Hepatocyte (in vitro differentiated cells): ENCODE measurements at regions not wholly inside any gene's neighbourhood (a gene's known extent, or its start where the extent isn't known, plus 50 kb on each side); places are given as distances from the start of the nearest gene placed in this dataset.

Experiments
- DNase-seq: peaks from one replicate; pipeline ENCODE4 v3.0.0-alpha.2; 2016; ENCODE audit warnings: low spot score
- H2AFZ ChIP-seq: fragments of 200-600 bp; sonication (generic); 2 replicates; pipeline ENCODE4 v1.6.0; 2016; ENCODE audit warnings: antibody characterized with exemption, mild to moderate bottlenecking
- H3K27ac ChIP-seq: fragments of 200-600 bp; sonication (generic); 2 replicates; pipeline ENCODE4 v1.5.1; 2016; ENCODE audit warnings: mild to moderate bottlenecking
- H3K27me3 ChIP-seq: fragments of 200-600 bp; sonication (generic); 2 replicates; pipeline ENCODE4 v1.6.1; 2016
- H3K36me3 ChIP-seq: fragments of 200-600 bp; sonication (generic); replicated peaks from 2 replicates; pipeline ENCODE4 v1.5.1; 2016; ENCODE audit warnings: low read depth; ENCODE audit not compliant: insufficient read depth
- H3K4me1 ChIP-seq: fragments of 200-600 bp; sonication (generic); 2 replicates; pipeline ENCODE4 v1.5.1; 2016; ENCODE audit warnings: mild to moderate bottlenecking, moderate library complexity; ENCODE audit not compliant: insufficient read depth
- H3K4me2 ChIP-seq: fragments of 200-600 bp; sonication (generic); 2 replicates; pipeline ENCODE4 v1.6.0; 2016
- H3K4me3 ChIP-seq: fragments of 200-600 bp; sonication (generic); 2 replicates; pipeline ENCODE4 v1.5.1; 2016; ENCODE audit warnings: mild to moderate bottlenecking
- H3K79me2 ChIP-seq: fragments of 200-600 bp; sonication (generic); 2 replicates; pipeline ENCODE4 v1.6.0; 2017; ENCODE audit warnings: mild to moderate bottlenecking
- H3K9me2 ChIP-seq: fragments of 200-600 bp; sonication (generic); replicated peaks from 2 replicates; pipeline ENCODE4 v1.6.0; 2017; ENCODE audit warnings: mild to moderate bottlenecking; ENCODE audit not compliant: insufficient read depth
- H3K9me3 ChIP-seq: fragments of 200-600 bp; sonication (generic); 2 replicates; pipeline ENCODE4 v1.5.1; 2016; ENCODE audit warnings: low read depth, mild to moderate bottlenecking
- H4K20me1 ChIP-seq: fragments of 200-600 bp; sonication (generic); 2 replicates; pipeline ENCODE4 v1.6.0; 2016; ENCODE audit warnings: mild to moderate bottlenecking; ENCODE audit not compliant: insufficient read depth, poor library complexity, severe bottlenecking
- CTCF ChIP-seq: fragments of 200-600 bp; sonication (generic); IDR thresholded peaks from 2 replicates; pipeline ENCODE4 v1.5.1; 2016; ENCODE audit warnings: antibody characterized with exemption, mild to moderate bottlenecking; ENCODE audit not compliant: poor library complexity
- EZH2 ChIP-seq: fragments of 200-600 bp; sonication (generic); IDR thresholded peaks from 2 replicates; pipeline ENCODE4 v1.6.1; 2016; ENCODE audit warnings: antibody characterized with exemption, mild to moderate bottlenecking, borderline replicate concordance
- EZH2phosphoT487 ChIP-seq: fragments of 200-600 bp; sonication (generic); IDR thresholded peaks from one replicate; pipeline ENCODE4 v1.6.1; 2018; ENCODE audit warnings: antibody characterized with exemption, mild to moderate bottlenecking, low read depth, moderate library complexity; ENCODE audit not compliant: unreplicated experiment, severe bottlenecking
- WGBS: methylation state at CpG from one replicate; pipeline ENCODE4 v1.1.6; 2016; ENCODE audit warnings: low lambda C conversion rate; ENCODE audit errors: missing lambda C conversion rate; 5-methylcytosine and 5-hydroxymethylcytosine counted together

- TF ChIP-seq EZH2: no peak
- no peak for TF ChIP-seq EZH2phosphoT487
- no peak for TF ChIP-seq CTCF
- no peaks in the 10 kb centered on the region for H3K4me1 ChIP-seq
- no peaks in the 10 kb centered on the region for H3K9me2 ChIP-seq
- no peak overlapping the region for H2AFZ ChIP-seq
- WGBS: 81% methylated on average over 3 of the region's 3 CpGs
- H4K20me1 ChIP-seq: no peaks in the 10 kb centered on the region
- H3K27me3 ChIP-seq: no peaks in the 10 kb centered on the region
- H3K79me2 ChIP-seq: no peaks in the 10 kb centered on the region
- no peak overlapping the region for H3K27ac ChIP-seq
- no peak for DNase-seq
- no peak overlapping the region for H3K4me3 ChIP-seq
- no peaks in the 10 kb centered on the region for H3K36me3 ChIP-seq
- H3K9me3 ChIP-seq: no peaks in the 10 kb centered on the region
- no peak overlapping the region for H3K4me2 ChIP-seq
Observed at GRCh38 chr18:65990944-65991708, 240.3 kb downstream of the CDH7 start.

- Histone ChIP-seq H4K20me1 (no peaks in the 10 kb centered on the region), H3K27ac (no peak overlapping the region), H3K27me3 (no peaks in the 10 kb centered on the region), H3K4me3 (no peak overlapping the region), H3K4me2 (no peak overlapping the region), H3K4me1 (no peaks in the 10 kb centered on the region), H3K9me2 (no peaks in the 10 kb centered on the region), H3K36me3 (no peaks in the 10 kb centered on the region), H3K9me3 (no peaks in the 10 kb centered on the region), H2AFZ (no peak overlapping the region), H3K79me2 (no peaks in the 10 kb centered on the region)
- 91% methylated on average over 2 of the region's 2 CpGs for WGBS
- TF ChIP-seq EZH2: no peak
- TF ChIP-seq EZH2phosphoT487: no peak
- DNase-seq: no peak
Observed at GRCh38 chr18:65990174-65990690, 239.4 kb downstream of the CDH7 start.

GRCh38 chr18:65988972-65989371 lies 238.2 kb downstream of the CDH7 start:
- TF ChIP-seq CTCF (no peak), EZH2phosphoT487 (no peak), EZH2 (no peak)
- Histone ChIP-seq H3K9me2 (no peaks in the 10 kb centered on the region), H3K27ac (no peak overlapping the region), H4K20me1 (no peaks in the 10 kb centered on the region), H2AFZ (no peak overlapping the region), H3K4me3 (no peak overlapping the region), H3K79me2 (no peaks in the 10 kb centered on the region), H3K9me3 (no peaks in the 10 kb centered on the region), H3K4me2 (no peak overlapping the region), H3K27me3 (no peaks in the 10 kb centered on the region), H3K36me3 (no peaks in the 10 kb centered on the region), H3K4me1 (no peaks in the 10 kb centered on the region)
- no peak for DNase-seq
- 73% methylated on average over 3 of the region's 3 CpGs for WGBS

- Histone ChIP-seq H2AFZ (no peak overlapping the region), H3K4me1 (no peaks in the 10 kb centered on the region), H3K9me2 (no peaks in the 10 kb centered on the region), H3K9me3 (no peaks in the 10 kb centered on the region), H3K27me3 (no peaks in the 10 kb centered on the region), H3K4me3 (no peak overlapping the region), H3K79me2 (no peaks in the 10 kb centered on the region), H3K27ac (no peak overlapping the region), H3K4me2 (no peak overlapping the region), H4K20me1 (no peaks in the 10 kb centered on the region), H3K36me3 (no peaks in the 10 kb centered on the region)
- WGBS: 76% methylated on average over 1 of the region's 1 CpG
- DNase-seq: no peak
- TF ChIP-seq EZH2 (no peak), CTCF (no peak), EZH2phosphoT487 (no peak)
Observed at GRCh38 chr18:65988386-65988785, 237.6 kb downstream of the CDH7 start.
